HG03095 (cell line): ENCODE measurements at regions not wholly inside any gene's neighbourhood (a gene's known extent, or its start where the extent isn't known, plus 50 kb on each side); places are given as distances from the start of the nearest gene placed in this dataset.
"Not testable (repeated sequence)": the region's sequence is repeated elsewhere in the genome, so short reads cannot be mapped to it uniquely, and the experiment has no call there.

ENCODE experiments used
- ATAC-seq: cut with Tn5 transposase; IDR thresholded peaks from one replicate; pipeline ENCODE4 v1.9.1; 2021; ENCODE audit warnings: moderate library complexity; ENCODE audit not compliant: unreplicated experiment

- ATAC-seq, result no peak
These were observed 144.2 kb downstream of the HLX start for GRCh38 chr1:221023482-221023881.

DNA sequence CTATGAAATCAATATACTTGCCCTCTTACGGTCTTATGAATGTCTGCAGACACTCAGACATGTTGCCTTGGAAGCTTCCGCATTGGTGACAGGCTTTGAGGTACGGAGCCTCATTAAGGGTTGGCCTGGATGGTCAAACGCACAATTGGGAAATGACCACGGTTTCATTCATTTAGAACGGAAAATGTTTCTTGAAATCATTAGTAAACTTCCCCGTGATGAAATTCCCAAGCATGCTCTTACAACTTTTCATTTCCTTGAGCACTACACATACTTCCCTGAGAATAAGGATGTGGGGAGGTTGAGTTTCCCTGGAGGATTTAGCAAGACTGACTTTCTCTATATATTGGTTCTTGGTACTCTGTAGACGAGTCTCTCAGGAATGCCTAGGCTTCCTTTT, 146.3 kb downstream of the HLX start:
- no peak for ATAC-seq

- ATAC-seq, result no peak
These were observed 146.7 kb downstream of the HLX start for GRCh38 chr1:221025956-221026355.

GRCh38 chr1:221029981-221030649, 150.9 kb downstream of the HLX start:
- no peak for ATAC-seq

- ATAC-seq, result no peak
These were observed 151.7 kb downstream of the HLX start for GRCh38 chr1:221030990-221031389.

DNA sequence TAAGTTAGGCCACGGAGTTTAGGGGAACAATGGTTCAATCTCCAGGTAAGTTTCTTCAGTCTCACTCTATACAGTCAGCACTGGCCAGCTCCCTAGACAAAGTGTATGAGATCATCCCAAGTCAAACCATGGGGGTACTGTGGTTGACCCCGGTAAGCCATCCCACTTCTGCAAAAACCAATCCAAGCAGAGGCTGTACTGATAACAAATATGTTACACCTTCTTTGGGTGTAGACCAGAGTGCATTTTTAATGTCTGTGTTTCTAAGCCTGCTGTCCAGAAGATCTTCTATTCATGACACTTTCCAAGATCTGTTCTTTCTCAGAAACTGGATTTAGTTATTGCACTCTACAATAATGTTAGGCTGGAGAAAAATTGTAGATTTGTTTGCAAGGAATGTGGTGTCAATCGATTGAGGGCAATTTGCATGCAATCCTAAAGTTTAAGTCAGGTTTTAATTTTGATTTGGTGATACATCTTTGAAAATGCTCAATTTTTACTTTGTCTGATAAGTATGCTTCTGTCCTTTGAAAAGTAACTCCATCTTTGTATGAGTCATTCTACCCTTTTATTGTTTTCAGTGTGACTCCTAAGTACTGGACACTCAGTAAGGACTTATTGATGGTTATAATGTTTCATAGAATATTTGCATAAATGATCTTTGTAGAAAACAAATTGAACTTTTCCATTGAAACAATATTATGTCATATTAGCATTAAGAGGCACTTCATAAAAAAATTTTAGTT, 152.4 kb downstream of the HLX start:
- no peak for ATAC-seq

DNA sequence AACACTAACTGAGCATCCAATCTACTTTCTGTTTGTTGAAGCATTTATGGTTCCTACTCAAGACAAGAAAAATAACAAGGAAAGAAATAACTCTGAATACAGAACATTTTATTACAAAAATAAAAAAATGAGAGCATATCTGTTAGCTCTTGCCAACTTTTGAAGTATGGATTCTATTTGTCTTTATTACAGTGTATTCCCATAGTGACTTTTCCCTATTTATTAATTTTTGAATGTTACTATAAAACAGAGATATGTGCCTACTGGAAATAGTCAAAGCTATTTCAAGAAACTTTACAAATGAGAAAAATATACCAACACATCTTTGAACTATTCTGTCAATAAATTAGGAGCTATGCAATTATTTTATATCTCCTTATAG, 153.0 kb downstream of the HLX start:
- ATAC-seq, result no peak

DNA sequence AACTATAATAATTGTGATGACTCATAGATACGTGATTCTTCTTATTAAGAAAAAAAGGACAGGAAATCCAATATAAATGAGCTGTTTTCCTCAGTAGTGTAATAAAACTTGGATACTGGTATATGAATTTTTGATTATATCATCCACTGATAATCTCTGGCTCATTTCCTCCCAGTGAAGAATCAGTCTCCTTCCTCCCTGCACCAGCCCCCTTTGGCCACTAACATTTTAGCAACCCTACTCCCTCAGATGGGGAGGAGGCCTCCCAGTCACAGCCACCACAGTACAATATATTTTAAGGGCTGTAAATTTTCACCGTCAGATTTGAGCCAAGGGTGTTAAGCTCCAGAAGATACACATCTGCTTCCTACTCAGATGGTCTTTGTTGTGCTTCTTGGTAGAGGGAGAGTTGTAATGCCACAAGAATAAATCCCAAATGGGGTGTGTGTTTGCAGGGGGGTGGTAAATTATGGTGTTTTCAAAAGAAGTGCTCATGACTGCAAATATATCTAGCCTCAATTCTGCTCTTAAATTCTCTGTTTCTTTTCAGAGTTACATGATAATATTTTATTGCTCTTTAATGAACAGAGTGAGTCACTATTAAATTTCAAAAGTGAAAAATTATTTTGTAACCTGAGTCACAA, 153.5 kb downstream of the HLX start:
- ATAC-seq, result no peak

DNA sequence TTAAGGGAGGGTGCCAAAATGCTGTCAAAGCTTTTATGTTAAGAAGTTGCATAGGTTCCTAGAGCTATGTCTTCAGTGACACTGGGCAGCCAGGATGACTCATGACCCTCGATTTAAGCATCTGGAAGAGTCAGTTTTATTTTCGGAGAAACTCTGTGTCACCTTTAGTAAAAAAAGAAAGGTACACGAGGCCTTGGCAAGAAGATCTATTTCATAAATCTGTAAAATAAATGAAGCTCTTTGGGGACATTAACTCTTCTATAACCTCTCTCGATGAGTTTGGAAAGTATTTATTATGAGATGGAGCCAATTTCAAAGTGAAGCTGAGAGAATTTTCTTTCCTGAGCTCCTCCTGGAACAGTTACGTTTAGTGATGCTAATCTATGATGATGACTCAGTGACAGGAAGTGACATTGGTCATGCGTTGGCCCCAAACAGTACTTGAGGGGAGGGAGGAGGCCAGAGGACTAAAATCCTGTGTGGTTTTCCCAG, 156.5 kb downstream of the HLX start:
- no peak for ATAC-seq

- no peak for ATAC-seq
These were observed 160.4 kb downstream of the HLX start for GRCh38 chr1:221039616-221040015.

GRCh38 chr1:221040101-221040500, 160.9 kb downstream of the HLX start:
- no peak for ATAC-seq

DNA sequence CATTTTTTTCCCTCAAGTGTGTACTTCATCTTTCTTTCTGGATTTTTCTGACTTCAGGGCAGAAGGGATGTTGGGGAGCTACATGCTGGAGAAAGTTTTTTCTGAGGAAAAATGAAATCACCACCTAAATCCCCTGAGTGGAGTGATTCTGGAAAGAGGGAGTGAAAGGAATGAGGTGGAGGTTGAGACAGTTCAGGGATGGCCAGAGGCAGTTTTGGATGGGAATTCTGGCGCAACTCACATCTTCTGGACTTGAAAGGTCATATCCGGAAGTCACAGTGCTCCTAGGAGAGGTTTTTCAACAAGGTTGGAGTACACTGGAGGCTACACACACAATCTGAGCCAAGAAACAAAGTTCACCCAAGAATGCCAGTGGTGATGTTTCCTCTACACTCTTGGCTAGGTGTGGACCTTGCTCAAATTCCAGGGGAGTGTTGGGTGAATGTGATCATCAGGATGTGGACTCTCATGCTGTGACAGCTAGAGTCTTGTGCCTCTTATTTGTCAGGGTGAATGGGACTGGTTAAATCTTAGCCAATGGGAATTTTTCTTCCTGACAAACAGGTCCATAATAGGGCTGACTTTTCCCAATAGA, 161.5 kb downstream of the HLX start:
- ATAC-seq, result no peak

GRCh38 chr1:221044538-221044937, 165.3 kb downstream of the HLX start:
- no peak for ATAC-seq

DNA sequence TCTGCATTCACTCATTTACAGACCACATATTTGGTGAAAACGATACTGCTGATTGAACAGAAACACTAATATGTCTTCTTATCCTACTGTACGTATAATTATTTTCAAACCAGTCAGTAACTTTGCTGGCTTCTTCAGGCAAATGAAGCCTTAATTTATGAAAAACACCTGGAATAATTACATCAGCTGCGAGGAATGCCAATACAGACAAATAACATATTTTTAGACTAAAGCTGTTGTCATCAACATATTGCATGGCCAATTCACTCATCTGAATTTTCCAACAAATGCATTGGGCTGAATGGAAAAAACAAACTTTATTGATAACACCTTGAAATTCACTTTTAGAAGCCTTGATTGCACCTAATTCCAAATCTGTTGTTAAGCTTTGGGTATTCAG, 165.9 kb downstream of the HLX start:
- ATAC-seq, result no peak

DNA sequence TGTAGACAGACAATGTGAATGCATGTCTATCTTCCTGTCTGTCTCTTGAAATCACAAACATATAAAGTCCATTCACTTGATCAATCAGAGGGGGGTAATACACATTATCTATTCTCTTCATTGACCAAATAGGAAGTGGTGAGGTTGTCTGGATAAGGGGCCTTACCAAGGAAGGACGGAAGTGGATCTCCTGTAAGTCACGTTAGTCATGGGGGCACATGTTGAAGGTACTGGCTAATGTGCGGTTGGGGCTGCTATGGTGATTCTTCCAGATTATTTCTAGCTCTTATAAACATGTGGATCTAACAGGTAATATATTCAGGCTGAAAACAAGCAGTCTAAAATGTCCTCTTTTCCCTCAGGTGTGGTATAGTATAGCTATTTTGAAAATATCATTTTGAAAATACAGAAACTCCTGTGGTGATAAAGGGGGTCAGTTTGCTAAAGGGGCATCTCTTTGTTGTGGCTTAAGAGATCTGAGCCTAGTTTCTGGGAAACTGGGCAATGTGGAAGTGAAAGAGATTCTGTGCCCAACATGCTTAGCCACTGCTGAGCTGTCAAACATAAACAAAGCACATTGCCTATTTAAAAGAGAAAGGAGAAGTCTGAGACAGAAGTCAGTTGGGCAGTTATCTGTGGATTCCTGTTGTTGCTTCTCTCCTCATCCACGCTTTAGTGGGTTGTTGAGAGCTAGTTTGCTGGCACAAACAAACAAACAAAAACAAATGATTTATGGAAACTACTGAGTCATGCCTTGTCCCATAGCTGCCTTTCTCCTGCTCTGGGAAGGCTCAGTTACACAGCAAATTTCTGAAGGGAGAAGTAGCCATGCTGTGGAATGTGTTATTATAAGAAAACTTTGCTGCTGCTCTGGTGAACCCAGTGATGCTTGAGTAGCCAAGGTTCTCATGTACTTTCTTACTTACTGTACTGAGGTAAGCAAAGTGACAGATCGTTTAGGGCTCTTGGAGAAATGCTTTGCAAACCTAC, 166.9 kb downstream of the HLX start:
- peak; percentile 86 for ATAC-seq

GRCh38 chr1:221051391-221051790, 172.1 kb downstream of the HLX start:
- ATAC-seq, result not testable (repeated sequence)

DNA sequence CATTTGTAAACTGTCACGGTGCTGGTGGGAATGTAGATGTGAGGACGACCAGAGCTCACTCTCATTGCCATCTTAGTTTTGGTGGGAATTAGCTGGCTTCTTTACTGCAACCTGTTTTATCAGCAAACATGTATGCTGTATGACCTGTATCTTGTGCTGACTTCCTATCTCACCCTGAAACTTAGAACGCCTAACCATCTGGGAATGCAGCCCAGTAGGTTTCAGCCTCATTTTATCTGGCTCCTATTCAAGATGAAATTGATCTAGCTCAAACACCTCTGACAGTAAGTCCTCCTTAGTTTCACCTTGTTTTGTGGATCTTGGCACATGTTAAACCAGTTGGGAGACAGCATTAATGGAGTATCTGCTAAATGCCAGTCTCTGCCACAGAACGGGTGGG, 174.6 kb downstream of the HLX start:
- ATAC-seq, result no peak

GRCh38 chr1:221059506-221059905, 180.3 kb downstream of the HLX start:
- no peak for ATAC-seq

DNA sequence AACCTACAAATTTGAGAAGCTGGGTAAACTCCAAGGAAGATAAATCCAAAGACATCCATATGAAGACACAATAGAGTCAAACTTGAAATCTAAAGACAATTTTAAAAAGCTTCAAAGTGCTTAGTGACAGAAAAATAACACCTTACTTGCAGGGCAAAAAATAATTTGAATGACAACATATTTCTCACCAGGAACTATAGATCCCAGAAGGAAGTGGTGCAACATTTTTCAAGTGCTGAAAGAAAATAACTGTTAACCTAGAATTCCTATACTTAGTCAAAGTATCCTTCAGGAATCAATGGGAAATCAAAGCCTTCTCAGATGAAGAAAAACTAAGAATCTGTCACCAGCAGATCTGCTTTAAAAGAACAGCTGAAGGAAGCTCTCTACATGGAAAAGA, 184.4 kb downstream of the HLX start:
- no peak for ATAC-seq

DNA sequence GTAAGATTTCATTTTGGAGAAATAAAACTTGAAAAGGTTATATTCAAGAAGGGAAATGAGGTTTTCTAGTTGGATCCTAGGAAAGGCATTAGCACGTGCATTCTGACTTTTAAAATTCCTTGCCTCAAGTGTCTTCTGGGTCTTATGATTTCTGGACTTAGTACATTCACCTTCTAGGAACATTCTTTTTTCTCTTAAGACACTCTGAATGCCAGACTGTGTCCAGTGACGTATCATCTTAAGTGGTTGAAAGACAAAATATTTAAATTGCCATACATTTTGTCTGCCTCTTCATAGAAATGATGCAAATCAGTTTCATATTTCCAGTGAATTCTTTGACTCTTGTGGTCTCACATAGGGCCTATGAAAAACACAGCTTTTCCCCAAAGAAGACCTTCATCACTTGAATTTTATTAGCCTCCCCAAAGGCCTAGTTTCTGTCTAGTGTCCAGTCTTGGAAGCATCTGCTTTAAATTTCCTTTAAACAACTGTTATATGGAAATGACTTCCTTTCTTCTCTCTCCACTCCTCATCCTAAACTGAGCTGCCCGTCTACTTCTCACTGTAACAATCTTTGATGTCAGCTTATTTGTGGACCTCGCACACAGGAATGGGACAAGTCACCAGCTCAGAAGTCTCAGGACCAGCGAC, 187.2 kb downstream of the HLX start:
- ATAC-seq, result no peak
